Sigmoid colon (tissue), 4 donors: ENCODE measurements at regions not wholly inside any gene's neighbourhood (a gene's known extent, or its start where the extent isn't known, plus 50 kb on each side); places are given as distances from the start of the nearest gene placed in this dataset.
"Not testable (repeated sequence)": the region's sequence is repeated elsewhere in the genome, so short reads cannot be mapped to it uniquely, and the experiment has no call there.

Source experiments
- CTCF ChIP-seq, 4 experiments: fragments of 450-650 bp in 3 of 4; fragments of 200-600 bp in 1 of 4; IDR thresholded peaks; one replicate each; pipeline ENCODE4 v1.5.1; 2016 to 2019; ENCODE audit warnings: antibody characterized with exemption in 4 of 4, mild to moderate bottlenecking in 3 of 4, moderate library complexity in 2 of 4
- EP300 ChIP-seq, 4 donors: sonication (generic); formaldehyde crosslinking; IDR thresholded peaks; one replicate each; pipeline ENCODE4 v1.6.1; 2017; ENCODE audit warnings: antibody characterized with exemption in 4 of 4
- POLR2A ChIP-seq, 2 donors: fragments of 450-650 bp; IDR thresholded peaks; one replicate each; pipeline ENCODE4 v1.6.1; 2016; ENCODE audit warnings: antibody characterized with exemption in 2 of 2, mild to moderate bottlenecking in 2 of 2, moderate library complexity in 2 of 2
- POLR2AphosphoS5 ChIP-seq, 4 donors: sonication (generic); formaldehyde crosslinking; IDR thresholded peaks; one replicate each; pipeline ENCODE4 v1.6.1; 2017; ENCODE audit warnings: antibody characterized with exemption in 4 of 4

GRCh38 chr20:60106186-60106585 is 148.0 kb downstream of the CDH26 start:
- not testable (repeated sequence) for TF ChIP-seq CTCF, POLR2A, EP300, POLR2AphosphoS5 (IDR thresholded peaks at IDR 0.05)
